ENCODE measurements at regions not wholly inside any gene's neighbourhood (a gene's known extent, or its start where the extent isn't known, plus 50 kb on each side); places are given as distances from the start of the nearest gene placed in this dataset.

GRCh38 chr4:14708574-14708973 lies 293.7 kb upstream of the CPEB2 start:
- H3K27ac ChIP-seq (ENCODE audit: control insufficient read depth, insufficient read depth, low read length): no peak overlapping the region
- dilution Hi-C loops (cut with MboI; ENCODE audit: extremely low pct_ligation_motif_present, low sequenced_read_pairs): no loop called here
- no peak overlapping the region for H3K4me3 ChIP-seq (ENCODE audit: control insufficient read depth in 2 of 3, extremely low read depth in 1 of 3, insufficient read depth in 2 of 3, low read depth in 1 of 3, low read length in 3 of 3)
- no peaks in the 10 kb centered on the region for H3K4me1 ChIP-seq (ENCODE audit: control insufficient read depth, extremely low read depth, insufficient read depth, low read length)
- H3K9ac ChIP-seq (ENCODE audit: control insufficient read depth, extremely low read depth, insufficient read depth, low read length): no peak overlapping the region
- H2AFZ ChIP-seq (ENCODE audit: control insufficient read depth, low read length): no peak overlapping the region
- no peak for DNase-seq (ENCODE audit: low read depth, low spot score)
- H3K27me3 ChIP-seq (ENCODE audit: control insufficient read depth, extremely low read depth, insufficient read depth, low read length): no peaks in the 10 kb centered on the region
- no peaks in the 10 kb centered on the region for H3K9me1 ChIP-seq (ENCODE audit: control insufficient read depth, extremely low read depth, insufficient read depth, low read length)
- no peaks in the 10 kb centered on the region for H3K36me3 ChIP-seq (ENCODE audit: control insufficient read depth in 2 of 2, extremely low read depth in 1 of 2, insufficient read depth in 2 of 2, low read length in 2 of 2)
- no peaks in the 10 kb centered on the region for H4K20me1 ChIP-seq (ENCODE audit: control insufficient read depth, extremely low read depth, insufficient read depth, low read length)
- FAIRE-seq: no peak
- no peaks in the 10 kb centered on the region for H3K9me3 ChIP-seq (ENCODE audit: control insufficient read depth, low read depth, low read length)
- H3K4me2 ChIP-seq (ENCODE audit: control insufficient read depth, extremely low read depth, insufficient read depth, low read depth, low read length): no peak overlapping the region
- H3K79me2 ChIP-seq (ENCODE audit: control insufficient read depth, insufficient read depth, low read length): no peaks in the 10 kb centered on the region
- TF ChIP-seq CTCF (optimal IDR thresholded peaks at IDR 0.05 in 1 of 3, IDR thresholded peaks at IDR 0.05 in 1 of 3, conservative IDR thresholded peaks at IDR 0.05 in 1 of 3; ENCODE audit: extremely low read depth in 1 of 3, insufficient read depth in 2 of 3, low read length in 3 of 3): no peak
- no peak for TF ChIP-seq EZH2 (IDR thresholded peaks at IDR 0.05; ENCODE audit: low read length)

- Histone ChIP-seq H3K36me3 (ENCODE audit: control insufficient read depth in 2 of 2, extremely low read depth in 1 of 2, insufficient read depth in 2 of 2, low read length in 2 of 2) (no peaks in the 10 kb centered on the region), H4K20me1 (ENCODE audit: control insufficient read depth, extremely low read depth, insufficient read depth, low read length) (no peaks in the 10 kb centered on the region), H3K9ac (ENCODE audit: control insufficient read depth, extremely low read depth, insufficient read depth, low read length) (no peak overlapping the region), H3K9me1 (ENCODE audit: control insufficient read depth, extremely low read depth, insufficient read depth, low read length) (no peaks in the 10 kb centered on the region), H3K4me1 (ENCODE audit: control insufficient read depth, extremely low read depth, insufficient read depth, low read length) (no peaks in the 10 kb centered on the region), H2AFZ (ENCODE audit: control insufficient read depth, low read length) (no peak overlapping the region), H3K4me2 (ENCODE audit: control insufficient read depth, extremely low read depth, insufficient read depth, low read depth, low read length) (no peak overlapping the region), H3K27me3 (ENCODE audit: control insufficient read depth, extremely low read depth, insufficient read depth, low read length) (no peaks in the 10 kb centered on the region), H3K27ac (ENCODE audit: control insufficient read depth, insufficient read depth, low read length) (no peak overlapping the region), H3K4me3 (ENCODE audit: control insufficient read depth in 2 of 3, extremely low read depth in 1 of 3, insufficient read depth in 2 of 3, low read depth in 1 of 3, low read length in 3 of 3) (no peak overlapping the region), H3K79me2 (ENCODE audit: control insufficient read depth, insufficient read depth, low read length) (no peaks in the 10 kb centered on the region), H3K9me3 (ENCODE audit: control insufficient read depth, low read depth, low read length) (no peaks in the 10 kb centered on the region)
- DNase-seq (ENCODE audit: low read depth, low spot score) (no peak), FAIRE-seq (no peak)
- dilution Hi-C loops (cut with MboI; ENCODE audit: extremely low pct_ligation_motif_present, low sequenced_read_pairs): no loop called here
- TF ChIP-seq CTCF (optimal IDR thresholded peaks at IDR 0.05 in 1 of 3, IDR thresholded peaks at IDR 0.05 in 1 of 3, conservative IDR thresholded peaks at IDR 0.05 in 1 of 3; ENCODE audit: extremely low read depth in 1 of 3, insufficient read depth in 2 of 3, low read length in 3 of 3): no peak
- TF ChIP-seq EZH2 (IDR thresholded peaks at IDR 0.05; ENCODE audit: low read length): no peak
Measured at GRCh38 chr4:14711259-14711658, 291.0 kb upstream of the CPEB2 start.
